ENCODE measurements at regions not wholly inside any gene's neighbourhood (a gene's known extent, or its start where the extent isn't known, plus 50 kb on each side); places are given as distances from the start of the nearest gene placed in this dataset.
A peak's percentile ranks its signal among the peaks of the same experiment; 100 is the strongest.

- no peak overlapping the region for H3K27ac ChIP-seq (ENCODE audit: low read depth, low read length)
- H3K4me3 Mint-ChIP-seq = no peak overlapping the region
- H3K4me1 Mint-ChIP-seq = no peaks in the 10 kb centered on the region
- CTCF ChIA-PET (ENCODE audit: partially characterized antibody) = no interaction called here
- H3K9me3 ChIP-seq (ENCODE audit: control insufficient read depth in 1 of 2, low read length in 2 of 2) = no peaks in the 10 kb centered on the region
- H3K4me3 ChIP-seq (ENCODE audit: low read length in 2 of 2) = no peak overlapping the region
- H3K36me3 Mint-ChIP-seq = no peaks in the 10 kb centered on the region
- POLR2A ChIA-PET (ENCODE audit: partially characterized antibody) = no interaction called here
- no peaks in the 10 kb centered on the region for H3K36me3 ChIP-seq (ENCODE audit: insufficient read depth, low read length)
- H3K27ac Mint-ChIP-seq = no peak overlapping the region
- H3K4me1 ChIP-seq (ENCODE audit: insufficient read depth, low read length) = no peaks in the 10 kb centered on the region
- H3K27me3 Mint-ChIP-seq = peaks cover under 1 to 5% of the 10 kb centered on the region in 2 donors
- H3K9me3 Mint-ChIP-seq = peaks cover 0 to 2% (median 0%) of the 10 kb centered on the region in 8 donors
- intact Hi-C loops (cut with micrococcal nuclease) = no loop called here
- no peak for DNase-seq
- H3K27me3 ChIP-seq (ENCODE audit: insufficient read depth, low read length) = no peaks in the 10 kb centered on the region
Observed at GRCh38 chr14:36035675-36036074, 140.8 kb downstream of the PTCSC3 start.

GRCh38 chr14:36028665-36029064, 147.9 kb downstream of the PTCSC3 start:
- H3K36me3 Mint-ChIP-seq = no peaks in the 10 kb centered on the region
- peaks cover 0 to 9% (median 0%) of the 10 kb centered on the region in 8 donors for H3K9me3 Mint-ChIP-seq
- no peaks in the 10 kb centered on the region for H3K27me3 ChIP-seq (ENCODE audit: insufficient read depth, low read length)
- no peaks in the 10 kb centered on the region for H3K9me3 ChIP-seq (ENCODE audit: control insufficient read depth in 1 of 2, low read length in 2 of 2)
- H3K4me3 ChIP-seq (ENCODE audit: low read length in 2 of 2) = no peak overlapping the region
- DNase-seq = no peak
- no peaks in the 10 kb centered on the region for H3K4me1 ChIP-seq (ENCODE audit: insufficient read depth, low read length)
- H3K4me3 Mint-ChIP-seq = no peak overlapping the region
- peaks cover 0 to 8% of the 10 kb centered on the region in 2 donors for H3K27me3 Mint-ChIP-seq
- no peaks in the 10 kb centered on the region for H3K4me1 Mint-ChIP-seq
- H3K27ac ChIP-seq (ENCODE audit: low read depth, low read length) = no peak overlapping the region
- CTCF ChIA-PET (ENCODE audit: partially characterized antibody) = no interaction called here
- no peaks in the 10 kb centered on the region for H3K36me3 ChIP-seq (ENCODE audit: insufficient read depth, low read length)
- intact Hi-C loops (cut with micrococcal nuclease) = no loop called here
- POLR2A ChIA-PET (ENCODE audit: partially characterized antibody) = no interaction called here
- H3K27ac Mint-ChIP-seq = no peak overlapping the region

GRCh38 chr14:36028218-36028617, 148.3 kb downstream of the PTCSC3 start:
- Histone ChIP-seq H3K36me3 (ENCODE audit: insufficient read depth, low read length) (no peaks in the 10 kb centered on the region), H3K27ac (ENCODE audit: low read depth, low read length) (no peak overlapping the region), H3K4me3 (ENCODE audit: low read length in 2 of 2) (no peak overlapping the region), H3K4me1 (ENCODE audit: insufficient read depth, low read length) (no peaks in the 10 kb centered on the region), H3K9me3 (ENCODE audit: control insufficient read depth in 1 of 2, low read length in 2 of 2) (no peaks in the 10 kb centered on the region), H3K27me3 (ENCODE audit: insufficient read depth, low read length) (no peaks in the 10 kb centered on the region)
- ChIA-PET CTCF (ENCODE audit: partially characterized antibody) (no interaction called here), POLR2A (ENCODE audit: partially characterized antibody) (no interaction called here)
- H3K27ac Mint-ChIP-seq = no peak overlapping the region
- H3K9me3 Mint-ChIP-seq = peaks cover 0 to 9% (median 0%) of the 10 kb centered on the region in 8 donors
- no peak overlapping the region for H3K4me3 Mint-ChIP-seq
- H3K27me3 Mint-ChIP-seq = peaks cover 0 to 8% of the 10 kb centered on the region in 2 donors
- H3K36me3 Mint-ChIP-seq = no peaks in the 10 kb centered on the region
- intact Hi-C loops (cut with micrococcal nuclease) = no loop called here
- H3K4me1 Mint-ChIP-seq = no peaks in the 10 kb centered on the region
- no peak for DNase-seq

GRCh38 chr14:36027354-36027753, 149.2 kb downstream of the PTCSC3 start:
- Histone ChIP-seq H3K9me3 (ENCODE audit: control insufficient read depth in 1 of 2, low read length in 2 of 2) (no peaks in the 10 kb centered on the region), H3K27me3 (ENCODE audit: insufficient read depth, low read length) (no peaks in the 10 kb centered on the region), H3K4me1 (ENCODE audit: insufficient read depth, low read length) (no peaks in the 10 kb centered on the region), H3K4me3 (ENCODE audit: low read length in 2 of 2) (no peak overlapping the region), H3K36me3 (ENCODE audit: insufficient read depth, low read length) (no peaks in the 10 kb centered on the region), H3K27ac (ENCODE audit: low read depth, low read length) (no peak overlapping the region)
- Mint-ChIP-seq H3K9me3 (peaks cover 0 to 9% (median 0%) of the 10 kb centered on the region in 8 donors), H3K36me3 (no peaks in the 10 kb centered on the region), H3K4me1 (peaks cover 0 to 1% (median 0%) of the 10 kb centered on the region in 4 donors), H3K4me3 (no peak overlapping the region), H3K27ac (no peak overlapping the region), H3K27me3 (peaks cover 0 to 8% of the 10 kb centered on the region in 2 donors)
- intact Hi-C loops (cut with micrococcal nuclease) = no loop called here
- no peak for DNase-seq
- POLR2A ChIA-PET (ENCODE audit: partially characterized antibody) = no interaction called here
- CTCF ChIA-PET (ENCODE audit: partially characterized antibody) = no interaction called here

GRCh38 chr14:36022765-36023410, 153.6 kb downstream of the PTCSC3 start:
- no peaks in the 10 kb centered on the region for H3K9me3 ChIP-seq (ENCODE audit: control insufficient read depth in 1 of 2, low read length in 2 of 2)
- H3K4me3 ChIP-seq (ENCODE audit: low read length in 2 of 2) = no peak overlapping the region
- no peaks in the 10 kb centered on the region for H3K27me3 ChIP-seq (ENCODE audit: insufficient read depth, low read length)
- CTCF ChIA-PET (ENCODE audit: partially characterized antibody) = no interaction called here
- Mint-ChIP-seq H3K27ac (no peak overlapping the region), H3K36me3 (no peaks in the 10 kb centered on the region), H3K27me3 (peaks cover 0 to 8% of the 10 kb centered on the region in 2 donors), H3K9me3 (peaks cover 0 to 3% (median 0%) of the 10 kb centered on the region in 8 donors), H3K4me3 (no peak overlapping the region), H3K4me1 (peaks cover 0 to 4% (median 2%) of the 10 kb centered on the region in 4 donors)
- no peaks in the 10 kb centered on the region for H3K4me1 ChIP-seq (ENCODE audit: insufficient read depth, low read length)
- no peak for DNase-seq
- H3K36me3 ChIP-seq (ENCODE audit: insufficient read depth, low read length) = no peaks in the 10 kb centered on the region
- no peak overlapping the region for H3K27ac ChIP-seq (ENCODE audit: low read depth, low read length)
- intact Hi-C loops (cut with micrococcal nuclease) = no loop called here
- POLR2A ChIA-PET (ENCODE audit: partially characterized antibody) = no interaction called here

- Histone ChIP-seq H3K27ac (ENCODE audit: low read depth, low read length) (no peak overlapping the region), H3K27me3 (ENCODE audit: insufficient read depth, low read length) (no peaks in the 10 kb centered on the region), H3K36me3 (ENCODE audit: insufficient read depth, low read length) (no peaks in the 10 kb centered on the region), H3K9me3 (ENCODE audit: control insufficient read depth in 1 of 2, low read length in 2 of 2) (no peaks in the 10 kb centered on the region), H3K4me3 (ENCODE audit: low read length in 2 of 2) (no peak overlapping the region), H3K4me1 (ENCODE audit: insufficient read depth, low read length) (no peaks in the 10 kb centered on the region)
- peaks cover 0 to 4% (median 2%) of the 10 kb centered on the region in 4 donors for H3K4me1 Mint-ChIP-seq
- H3K36me3 Mint-ChIP-seq = no peaks in the 10 kb centered on the region
- peak overlapping the region in 1 of 7 donors; percentile 3 for H3K27ac Mint-ChIP-seq
- intact Hi-C loops (cut with micrococcal nuclease) = no loop called here
- POLR2A ChIA-PET (ENCODE audit: partially characterized antibody) = no interaction called here
- H3K9me3 Mint-ChIP-seq = peaks cover 0 to 3% (median 0%) of the 10 kb centered on the region in 8 donors
- H3K4me3 Mint-ChIP-seq = peak overlapping the region in 4 of 8 donors; percentile 1 to 18 (median 12)
- CTCF ChIA-PET (ENCODE audit: partially characterized antibody) = interaction anchor here (1.0 kb wide), 1 partner anchor 26 kb away, joined by 3 read pairs; no protein-coding TSS in a partner anchor
- H3K27me3 Mint-ChIP-seq = peaks cover 0 to 1% of the 10 kb centered on the region in 2 donors
- DNase-seq = no peak
Observed at GRCh38 chr14:36021591-36022320, 154.8 kb downstream of the PTCSC3 start.

GRCh38 chr14:36021030-36021422, 155.5 kb downstream of the PTCSC3 start:
- H3K27ac ChIP-seq (ENCODE audit: low read depth, low read length) = no peak overlapping the region
- Mint-ChIP-seq H3K36me3 (no peaks in the 10 kb centered on the region), H3K9me3 (no peaks in the 10 kb centered on the region), H3K4me3 (peak overlapping the region in 1 of 8 donors; percentile 43), H3K27ac (no peak overlapping the region), H3K4me1 (peaks cover 0 to 4% (median 2%) of the 10 kb centered on the region in 4 donors), H3K27me3 (no peaks in the 10 kb centered on the region)
- CTCF ChIA-PET (ENCODE audit: partially characterized antibody) = no interaction called here
- no peak overlapping the region for H3K4me3 ChIP-seq (ENCODE audit: low read length in 2 of 2)
- H3K4me1 ChIP-seq (ENCODE audit: insufficient read depth, low read length) = no peaks in the 10 kb centered on the region
- H3K9me3 ChIP-seq (ENCODE audit: control insufficient read depth in 1 of 2, low read length in 2 of 2) = no peaks in the 10 kb centered on the region
- intact Hi-C loops (cut with micrococcal nuclease) = no loop called here
- H3K36me3 ChIP-seq (ENCODE audit: insufficient read depth, low read length) = no peaks in the 10 kb centered on the region
- POLR2A ChIA-PET (ENCODE audit: partially characterized antibody) = no interaction called here
- DNase-seq = no peak
- H3K27me3 ChIP-seq (ENCODE audit: insufficient read depth, low read length) = no peaks in the 10 kb centered on the region

Measured in CD4-positive, alpha-beta memory T cell (primary cell).